ENCODE measurements at regions not wholly inside any gene's neighbourhood (a gene's known extent, or its start where the extent isn't known, plus 50 kb on each side); places are given as distances from the start of the nearest gene placed in this dataset.

- no peak for DNase-seq
- intact Hi-C loops (cut with DNase I) = no loop called here
- Histone ChIP-seq H3K27ac (ENCODE audit: low read depth in 1 of 2, low read length in 2 of 2) (no peak overlapping the region), H3K27me3 (ENCODE audit: control insufficient read depth in 1 of 2, insufficient read depth in 2 of 2, low read length in 1 of 2) (no peaks in the 10 kb centered on the region), H3K9me3 (ENCODE audit: control insufficient read depth, low read length) (no peaks in the 10 kb centered on the region), H3K4me3 (ENCODE audit: low read length in 2 of 2) (no peak overlapping the region), H3K4me1 (ENCODE audit: control insufficient read depth in 1 of 2, insufficient read depth in 2 of 2, low read length in 2 of 2) (no peaks in the 10 kb centered on the region), H3K36me3 (ENCODE audit: control insufficient read depth in 1 of 2, insufficient read depth in 2 of 2, low read length in 1 of 2) (no peaks in the 10 kb centered on the region)
- ATAC-seq (ENCODE audit: low FRiP score) = no peak
- WGBS, 2 donors = 81 to 87% methylated on average over 4 of the region's 4 CpGs
Observed at GRCh38 chr9:107991581-107991980, 502.0 kb upstream of the KLF4 start.

- DNase-seq = no peak
- intact Hi-C loops (cut with DNase I) = no loop called here
- H3K27ac ChIP-seq (ENCODE audit: low read depth in 1 of 2, low read length in 2 of 2) = no peak overlapping the region
Observed at GRCh38 chr9:107989544-107989943, 500.0 kb upstream of the KLF4 start.

GRCh38 chr9:107989099-107989498, 499.5 kb upstream of the KLF4 start:
- Histone ChIP-seq H3K27me3 (ENCODE audit: control insufficient read depth in 1 of 2, insufficient read depth in 2 of 2, low read length in 1 of 2) (no peaks in the 10 kb centered on the region), H3K4me1 (ENCODE audit: control insufficient read depth in 1 of 2, insufficient read depth in 2 of 2, low read length in 2 of 2) (no peaks in the 10 kb centered on the region), H3K9me3 (ENCODE audit: control insufficient read depth, low read length) (peaks cover 1% of the 10 kb centered on the region), H3K36me3 (ENCODE audit: control insufficient read depth in 1 of 2, insufficient read depth in 2 of 2, low read length in 1 of 2) (no peaks in the 10 kb centered on the region), H3K4me3 (ENCODE audit: low read length in 2 of 2) (no peak overlapping the region), H3K27ac (ENCODE audit: low read depth in 1 of 2, low read length in 2 of 2) (no peak overlapping the region)
- DNase-seq (no peak), ATAC-seq (ENCODE audit: low FRiP score) (no peak)
- WGBS, 2 donors = 54 to 62% methylated on average over 4 of the region's 4 CpGs
- intact Hi-C loops (cut with DNase I) = no loop called here

More at GRCh38 chr9:107989544-107989943, 500.0 kb upstream of the KLF4 start:
- no peaks in the 10 kb centered on the region for H3K36me3 ChIP-seq (ENCODE audit: control insufficient read depth in 1 of 2, insufficient read depth in 2 of 2, low read length in 1 of 2)
- H3K9me3 ChIP-seq (ENCODE audit: control insufficient read depth, low read length) = peaks cover 1% of the 10 kb centered on the region
- H3K4me3 ChIP-seq (ENCODE audit: low read length in 2 of 2) = no peak overlapping the region
- ATAC-seq (ENCODE audit: low FRiP score) = peak; percentile 29
- no peaks in the 10 kb centered on the region for H3K27me3 ChIP-seq (ENCODE audit: control insufficient read depth in 1 of 2, insufficient read depth in 2 of 2, low read length in 1 of 2)
- WGBS, 2 donors = 82 to 84% methylated on average over 2 of the region's 2 CpGs
- H3K4me1 ChIP-seq (ENCODE audit: control insufficient read depth in 1 of 2, insufficient read depth in 2 of 2, low read length in 2 of 2) = no peaks in the 10 kb centered on the region

- Histone ChIP-seq H3K27ac (ENCODE audit: low read depth in 1 of 2, low read length in 2 of 2) (no peak overlapping the region), H3K4me3 (ENCODE audit: low read length in 2 of 2) (no peak overlapping the region), H3K9me3 (ENCODE audit: control insufficient read depth, low read length) (peaks cover 1% of the 10 kb centered on the region), H3K27me3 (ENCODE audit: control insufficient read depth in 1 of 2, insufficient read depth in 2 of 2, low read length in 1 of 2) (no peaks in the 10 kb centered on the region), H3K36me3 (ENCODE audit: control insufficient read depth in 1 of 2, insufficient read depth in 2 of 2, low read length in 1 of 2) (no peaks in the 10 kb centered on the region), H3K4me1 (ENCODE audit: control insufficient read depth in 1 of 2, insufficient read depth in 2 of 2, low read length in 2 of 2) (no peaks in the 10 kb centered on the region)
- no peak for DNase-seq
- 51 to 59% methylated on average over 2 of the region's 2 CpGs for WGBS, 2 donors
- no peak for ATAC-seq (ENCODE audit: low FRiP score)
- intact Hi-C loops (cut with DNase I) = no loop called here
Observed at GRCh38 chr9:107984956-107985355, 495.4 kb upstream of the KLF4 start.

GRCh38 chr9:107983762-107984161, 494.2 kb upstream of the KLF4 start:
- Histone ChIP-seq H3K4me3 (ENCODE audit: low read length in 2 of 2) (no peak overlapping the region), H3K27me3 (ENCODE audit: control insufficient read depth in 1 of 2, insufficient read depth in 2 of 2, low read length in 1 of 2) (no peaks in the 10 kb centered on the region), H3K36me3 (ENCODE audit: control insufficient read depth in 1 of 2, insufficient read depth in 2 of 2, low read length in 1 of 2) (no peaks in the 10 kb centered on the region), H3K27ac (ENCODE audit: low read depth in 1 of 2, low read length in 2 of 2) (no peak overlapping the region), H3K4me1 (ENCODE audit: control insufficient read depth in 1 of 2, insufficient read depth in 2 of 2, low read length in 2 of 2) (no peaks in the 10 kb centered on the region), H3K9me3 (ENCODE audit: control insufficient read depth, low read length) (peaks cover 1% of the 10 kb centered on the region)
- ATAC-seq (ENCODE audit: low FRiP score) (no peak), DNase-seq (no peak)
- 78 to 83% methylated on average over 3 of the region's 3 CpGs for WGBS, 2 donors
- intact Hi-C loops (cut with DNase I) = no loop called here

DNA sequence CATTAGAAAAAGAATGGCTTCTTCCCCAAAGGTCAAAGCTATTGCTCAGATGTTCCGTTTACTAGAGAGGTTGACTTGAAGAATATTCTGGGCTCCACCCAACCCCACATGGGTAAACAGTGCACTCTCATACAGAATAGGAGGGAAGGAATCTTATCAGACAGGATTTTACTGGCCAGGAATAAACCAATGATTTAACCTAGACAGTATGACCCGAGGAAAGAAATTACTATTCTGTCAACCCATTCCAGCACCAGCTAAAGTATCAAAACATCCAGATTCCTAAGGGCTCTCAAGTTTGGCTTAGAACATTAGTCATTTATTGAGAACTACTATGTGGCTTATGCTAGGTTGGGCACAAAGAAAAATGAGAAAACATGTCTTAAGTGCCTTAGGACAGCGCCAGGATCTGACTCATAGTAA, 493.6 kb upstream of the KLF4 start:
- Histone ChIP-seq H3K27ac (ENCODE audit: low read depth in 1 of 2, low read length in 2 of 2) (no peak overlapping the region), H3K9me3 (ENCODE audit: control insufficient read depth, low read length) (peaks cover 1% of the 10 kb centered on the region), H3K4me1 (ENCODE audit: control insufficient read depth in 1 of 2, insufficient read depth in 2 of 2, low read length in 2 of 2) (no peaks in the 10 kb centered on the region), H3K36me3 (ENCODE audit: control insufficient read depth in 1 of 2, insufficient read depth in 2 of 2, low read length in 1 of 2) (no peaks in the 10 kb centered on the region), H3K27me3 (ENCODE audit: control insufficient read depth in 1 of 2, insufficient read depth in 2 of 2, low read length in 1 of 2) (no peaks in the 10 kb centered on the region), H3K4me3 (ENCODE audit: low read length in 2 of 2) (no peak overlapping the region)
- DNase-seq = no peak
- no peak for ATAC-seq (ENCODE audit: low FRiP score)
- intact Hi-C loops (cut with DNase I) = no loop called here
- 35 to 43% methylated on average over 3 of the region's 3 CpGs for WGBS, 2 donors

DNA sequence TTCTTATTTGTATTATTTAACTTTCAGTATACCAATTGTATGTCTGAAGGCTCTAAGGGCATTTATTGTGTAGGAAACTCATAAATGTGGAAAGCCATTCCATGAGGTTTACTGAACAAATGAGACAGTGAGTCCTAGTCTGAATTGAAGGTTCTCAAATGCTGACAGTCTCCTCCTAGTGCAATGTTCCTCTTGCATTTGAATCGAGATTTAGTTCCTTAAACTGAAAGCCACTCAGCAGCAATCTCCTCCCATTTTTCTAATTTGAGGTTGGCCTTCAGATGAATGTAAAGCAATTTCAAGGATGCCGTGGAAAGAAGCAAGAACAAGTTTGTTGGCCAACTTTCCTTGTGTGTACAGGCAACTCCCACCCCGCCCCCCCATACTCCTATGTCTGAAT, 493.2 kb upstream of the KLF4 start:
- ATAC-seq (ENCODE audit: low FRiP score) = no peak
- Histone ChIP-seq H3K9me3 (ENCODE audit: control insufficient read depth, low read length) (peaks cover 1% of the 10 kb centered on the region), H3K27ac (ENCODE audit: low read depth in 1 of 2, low read length in 2 of 2) (no peak overlapping the region), H3K27me3 (ENCODE audit: control insufficient read depth in 1 of 2, insufficient read depth in 2 of 2, low read length in 1 of 2) (no peaks in the 10 kb centered on the region), H3K4me3 (ENCODE audit: low read length in 2 of 2) (no peak overlapping the region), H3K36me3 (ENCODE audit: control insufficient read depth in 1 of 2, insufficient read depth in 2 of 2, low read length in 1 of 2) (no peaks in the 10 kb centered on the region), H3K4me1 (ENCODE audit: control insufficient read depth in 1 of 2, insufficient read depth in 2 of 2, low read length in 2 of 2) (no peaks in the 10 kb centered on the region)
- intact Hi-C loops (cut with DNase I) = no loop called here
- 62% methylated on average over 3 of the region's 3 CpGs for WGBS, 2 donors
- DNase-seq = no peak

DNA sequence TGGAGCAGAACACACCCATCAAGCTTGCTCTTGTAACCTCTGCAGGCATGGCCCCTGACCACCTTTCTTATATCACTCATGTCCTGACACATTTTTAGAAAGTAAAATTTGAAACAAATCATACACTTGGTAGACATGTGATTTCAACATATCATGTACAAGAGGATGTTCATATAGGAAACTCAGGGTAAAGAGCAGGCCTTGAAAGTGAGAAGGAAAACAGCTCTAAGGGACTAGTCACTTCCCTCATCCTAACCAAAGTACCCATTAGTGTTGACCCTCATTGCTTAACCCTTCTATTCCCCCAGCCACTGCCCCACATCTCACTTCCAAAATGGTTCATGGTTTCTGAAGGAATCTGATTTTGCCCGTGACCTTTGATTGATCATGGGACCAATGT, 492.4 kb upstream of the KLF4 start:
- peaks cover 1% of the 10 kb centered on the region for H3K9me3 ChIP-seq (ENCODE audit: control insufficient read depth, low read length)
- intact Hi-C loops (cut with DNase I) = no loop called here
- H3K4me1 ChIP-seq (ENCODE audit: control insufficient read depth in 1 of 2, insufficient read depth in 2 of 2, low read length in 2 of 2) = no peaks in the 10 kb centered on the region
- H3K27ac ChIP-seq (ENCODE audit: low read depth in 1 of 2, low read length in 2 of 2) = no peak overlapping the region
- ATAC-seq (ENCODE audit: low FRiP score) (no peak), DNase-seq (no peak)
- H3K4me3 ChIP-seq (ENCODE audit: low read length in 2 of 2) = no peak overlapping the region
- H3K36me3 ChIP-seq (ENCODE audit: control insufficient read depth in 1 of 2, insufficient read depth in 2 of 2, low read length in 1 of 2) = no peaks in the 10 kb centered on the region
- no peaks in the 10 kb centered on the region for H3K27me3 ChIP-seq (ENCODE audit: control insufficient read depth in 1 of 2, insufficient read depth in 2 of 2, low read length in 1 of 2)
- WGBS, 2 donors = 94 to 97% methylated on average over 1 of the region's 1 CpG

GRCh38 chr9:107980984-107981383, 491.4 kb upstream of the KLF4 start:
- intact Hi-C loops (cut with DNase I) = no loop called here
- 84 to 88% methylated on average over 2 of the region's 2 CpGs for WGBS, 2 donors
- Histone ChIP-seq H3K4me1 (ENCODE audit: control insufficient read depth in 1 of 2, insufficient read depth in 2 of 2, low read length in 2 of 2) (no peaks in the 10 kb centered on the region), H3K4me3 (ENCODE audit: low read length in 2 of 2) (no peak overlapping the region), H3K36me3 (ENCODE audit: control insufficient read depth in 1 of 2, insufficient read depth in 2 of 2, low read length in 1 of 2) (no peaks in the 10 kb centered on the region), H3K9me3 (ENCODE audit: control insufficient read depth, low read length) (no peaks in the 10 kb centered on the region), H3K27me3 (ENCODE audit: control insufficient read depth in 1 of 2, insufficient read depth in 2 of 2, low read length in 1 of 2) (no peaks in the 10 kb centered on the region), H3K27ac (ENCODE audit: low read depth in 1 of 2, low read length in 2 of 2) (no peak overlapping the region)
- no peak for ATAC-seq (ENCODE audit: low FRiP score)
- DNase-seq = no peak
